ENCODE measurements at regions not wholly inside any gene's neighbourhood (a gene's known extent, or its start where the extent isn't known, plus 50 kb on each side); places are given as distances from the start of the nearest gene placed in this dataset.

DNA sequence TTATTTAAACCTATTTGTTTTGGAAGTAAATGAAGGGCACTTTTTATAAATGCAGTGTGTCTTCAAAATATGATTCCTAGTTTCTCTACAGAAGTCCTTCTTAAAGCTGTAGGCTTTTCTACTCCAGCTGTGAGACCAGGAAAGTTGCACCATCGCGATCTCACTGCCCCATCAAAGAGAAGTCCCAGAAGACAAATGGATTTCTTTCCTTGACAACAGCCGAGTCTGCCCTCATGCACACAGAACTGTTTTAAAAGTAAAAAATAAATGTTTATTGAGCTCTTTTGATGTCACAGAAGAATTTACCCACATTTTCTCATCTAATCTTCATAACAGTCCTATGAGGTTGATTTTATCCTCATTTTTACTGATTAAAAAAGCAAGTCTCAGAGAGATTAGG, 324.4 kb upstream of the NT5E start:
- no peaks in the 10 kb centered on the region for H3K4me1 ChIP-seq (ENCODE audit: control insufficient read depth, insufficient read depth, low read length, poor library complexity, severe bottlenecking)
- no peaks in the 10 kb centered on the region for H3K36me3 ChIP-seq (ENCODE audit: control insufficient read depth, insufficient read depth, low read length)
- Mint-ChIP-seq H3K4me3 (no peak overlapping the region), H3K9me3 (peaks cover 0 to 7% (median 1%) of the 10 kb centered on the region in 7 donors), H3K27ac (no peak overlapping the region), H3K36me3 (no peaks in the 10 kb centered on the region), H3K27me3 (no peaks in the 10 kb centered on the region), H3K4me1 (no peaks in the 10 kb centered on the region)
- H3K27me3 ChIP-seq (ENCODE audit: control insufficient read depth, insufficient read depth, low read length): no peaks in the 10 kb centered on the region
- H3K9me3 ChIP-seq (ENCODE audit: control insufficient read depth in 2 of 2, low read length in 2 of 2): no peaks in the 10 kb centered on the region
- ATAC-seq (ENCODE audit: low read depth in 2 of 2) (no peak), DNase-seq (no peak)
- no peak overlapping the region for H3K27ac ChIP-seq (ENCODE audit: insufficient read depth, low read length, poor library complexity, severe bottlenecking)
- no peak overlapping the region for H3K4me3 ChIP-seq (ENCODE audit: low read depth, low read length)

DNA sequence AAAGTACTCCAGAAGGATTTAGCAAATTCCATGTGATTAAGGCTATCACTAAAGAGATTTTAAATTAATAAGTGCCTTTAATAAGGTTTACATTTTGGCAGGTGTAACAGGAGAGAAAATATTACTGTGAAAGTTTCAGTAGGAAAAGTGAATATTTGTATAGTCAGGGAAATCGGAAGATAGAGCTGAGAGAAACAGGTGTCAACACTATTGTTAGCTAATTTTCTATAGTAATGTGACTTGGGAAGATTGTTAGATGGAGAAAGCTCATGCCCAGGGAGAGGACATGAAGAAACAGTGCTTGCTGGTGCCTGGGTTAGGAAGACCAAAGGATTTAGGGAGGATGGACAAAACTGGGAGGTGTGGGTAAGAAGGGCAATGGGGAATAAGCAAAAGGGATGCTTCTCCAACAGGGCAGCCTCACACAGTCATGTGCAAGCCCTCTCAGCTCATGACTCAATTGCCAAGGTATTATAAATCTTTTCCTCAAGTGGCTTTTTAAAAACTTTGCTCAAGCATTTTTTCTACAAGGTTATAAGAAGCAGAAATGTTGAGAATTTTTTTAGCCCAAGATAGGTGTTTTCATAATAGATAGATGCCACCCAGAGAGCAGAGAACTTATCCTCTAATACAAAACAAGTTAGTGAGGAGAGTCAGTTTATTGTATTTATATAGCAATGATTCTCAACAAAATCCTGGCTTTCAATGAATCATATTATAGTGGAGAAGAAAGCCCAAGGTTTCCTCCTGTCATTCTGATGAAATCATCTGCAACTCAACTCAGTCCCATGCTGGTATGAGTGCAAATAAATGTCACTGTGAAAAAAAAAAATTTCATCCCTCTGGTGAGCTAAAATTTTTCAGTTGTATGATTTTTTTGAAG, 325.2 kb upstream of the NT5E start:
- no peak overlapping the region for H3K27ac Mint-ChIP-seq
- H3K27me3 Mint-ChIP-seq: no peaks in the 10 kb centered on the region
- H3K4me1 Mint-ChIP-seq: no peaks in the 10 kb centered on the region
- H3K9me3 Mint-ChIP-seq: peaks cover 0 to 7% (median 2%) of the 10 kb centered on the region in 7 donors
- H3K36me3 Mint-ChIP-seq: no peaks in the 10 kb centered on the region
- no peak overlapping the region for H3K27ac ChIP-seq (ENCODE audit: insufficient read depth, low read length, poor library complexity, severe bottlenecking)
- H3K27me3 ChIP-seq (ENCODE audit: control insufficient read depth, insufficient read depth, low read length): no peaks in the 10 kb centered on the region
- no peaks in the 10 kb centered on the region for H3K36me3 ChIP-seq (ENCODE audit: control insufficient read depth, insufficient read depth, low read length)
- DNase-seq: no peak
- H3K4me1 ChIP-seq (ENCODE audit: control insufficient read depth, insufficient read depth, low read length, poor library complexity, severe bottlenecking): no peaks in the 10 kb centered on the region
- H3K4me3 ChIP-seq (ENCODE audit: low read depth, low read length): no peak overlapping the region
- no peak for ATAC-seq (ENCODE audit: low read depth in 2 of 2)
- H3K9me3 ChIP-seq (ENCODE audit: control insufficient read depth in 2 of 2, low read length in 2 of 2): no peaks in the 10 kb centered on the region
- no peak overlapping the region for H3K4me3 Mint-ChIP-seq

DNA sequence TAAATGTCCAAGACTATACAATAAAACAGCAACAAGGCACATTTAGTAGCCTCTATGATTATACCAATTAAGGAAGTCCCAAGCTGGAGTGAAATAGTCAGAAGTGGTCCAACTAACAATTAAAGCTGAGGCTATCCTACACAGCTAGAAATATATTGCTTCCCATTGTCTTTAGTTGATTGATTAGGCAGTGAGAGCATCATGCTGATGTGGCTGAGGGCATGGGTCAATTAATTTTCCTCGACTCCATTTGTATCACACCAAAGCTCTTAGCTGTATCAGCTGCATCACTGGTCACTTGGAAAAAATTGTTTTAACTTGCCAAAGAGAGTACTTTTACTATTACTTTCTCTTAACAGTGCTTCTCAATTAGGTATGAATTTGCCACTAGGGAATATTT, 328.7 kb upstream of the NT5E start:
- H3K9me3 ChIP-seq (ENCODE audit: control insufficient read depth in 2 of 2, low read length in 2 of 2): no peaks in the 10 kb centered on the region
- Mint-ChIP-seq H3K27me3 (no peaks in the 10 kb centered on the region), H3K9me3 (peaks cover 0 to 5% (median 3%) of the 10 kb centered on the region in 7 donors), H3K36me3 (no peaks in the 10 kb centered on the region), H3K27ac (no peak overlapping the region), H3K4me1 (no peaks in the 10 kb centered on the region), H3K4me3 (no peak overlapping the region)
- H3K4me1 ChIP-seq (ENCODE audit: control insufficient read depth, insufficient read depth, low read length, poor library complexity, severe bottlenecking): no peaks in the 10 kb centered on the region
- H3K27ac ChIP-seq (ENCODE audit: insufficient read depth, low read length, poor library complexity, severe bottlenecking): no peak overlapping the region
- ATAC-seq (ENCODE audit: low read depth in 2 of 2) (no peak), DNase-seq (no peak)
- no peak overlapping the region for H3K4me3 ChIP-seq (ENCODE audit: low read depth, low read length)
- no peaks in the 10 kb centered on the region for H3K27me3 ChIP-seq (ENCODE audit: control insufficient read depth, insufficient read depth, low read length)
- no peaks in the 10 kb centered on the region for H3K36me3 ChIP-seq (ENCODE audit: control insufficient read depth, insufficient read depth, low read length)

DNA sequence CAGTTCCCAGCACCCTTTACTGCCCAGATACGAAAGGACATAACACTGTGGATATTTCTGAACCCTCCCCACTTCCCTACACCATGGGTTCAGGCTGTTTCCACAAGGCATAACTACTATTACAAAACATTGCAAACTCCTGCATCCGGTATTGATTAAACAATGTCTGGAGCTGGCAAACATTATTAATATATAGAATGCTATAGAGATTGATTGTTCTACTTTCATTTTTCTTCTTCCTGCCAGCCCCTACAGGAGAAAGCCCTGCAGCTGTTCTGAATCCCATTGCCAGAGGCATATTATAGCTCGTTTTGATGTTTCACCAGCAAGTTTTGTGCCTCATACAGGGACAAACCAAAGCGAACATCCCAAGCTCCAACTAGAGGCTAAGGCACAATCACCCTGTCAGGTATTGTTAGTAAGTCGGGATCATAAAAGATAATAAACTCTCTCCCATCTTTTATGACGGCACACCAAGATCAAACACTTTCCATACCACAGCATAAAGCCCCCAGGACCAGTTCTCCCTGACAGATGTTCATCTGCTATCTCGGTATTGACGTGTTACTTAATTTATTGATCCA, 331.1 kb upstream of the NT5E start:
- Histone ChIP-seq H3K9me3 (ENCODE audit: control insufficient read depth in 2 of 2, low read length in 2 of 2) (no peaks in the 10 kb centered on the region), H3K4me3 (ENCODE audit: low read depth, low read length) (no peak overlapping the region), H3K27ac (ENCODE audit: insufficient read depth, low read length, poor library complexity, severe bottlenecking) (no peak overlapping the region), H3K36me3 (ENCODE audit: control insufficient read depth, insufficient read depth, low read length) (no peaks in the 10 kb centered on the region), H3K27me3 (ENCODE audit: control insufficient read depth, insufficient read depth, low read length) (no peaks in the 10 kb centered on the region), H3K4me1 (ENCODE audit: control insufficient read depth, insufficient read depth, low read length, poor library complexity, severe bottlenecking) (no peaks in the 10 kb centered on the region)
- no peak for DNase-seq
- Mint-ChIP-seq H3K4me3 (no peak overlapping the region), H3K36me3 (no peaks in the 10 kb centered on the region), H3K27ac (no peak overlapping the region), H3K27me3 (no peaks in the 10 kb centered on the region), H3K9me3 (peaks cover 0 to 5% (median 3%) of the 10 kb centered on the region in 7 donors), H3K4me1 (no peaks in the 10 kb centered on the region)
- ATAC-seq (ENCODE audit: low read depth in 2 of 2): no peak

DNA sequence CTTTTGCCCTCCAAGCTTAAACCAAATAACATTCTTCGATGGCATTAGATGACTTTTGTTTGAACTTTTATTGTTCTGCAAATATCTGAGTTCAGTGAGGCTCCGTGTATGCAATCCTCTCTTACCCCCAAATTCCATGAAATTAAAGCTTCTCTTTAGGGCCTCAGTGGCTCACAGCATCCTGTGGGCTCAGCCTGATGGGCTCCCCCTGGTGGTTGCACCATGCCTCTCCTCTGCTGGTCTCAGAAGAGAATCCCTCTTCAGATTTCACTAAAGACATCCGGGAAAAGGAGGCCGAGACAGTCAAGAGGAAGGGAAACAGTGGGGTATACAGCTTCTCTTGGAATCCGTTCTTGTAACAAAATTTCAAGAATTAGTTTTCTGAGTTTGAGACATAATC, 331.6 kb upstream of the NT5E start:
- H3K27me3 Mint-ChIP-seq: no peaks in the 10 kb centered on the region
- no peak overlapping the region for H3K4me3 ChIP-seq (ENCODE audit: low read depth, low read length)

GRCh38 chr6:85116475-85116874, 333.4 kb upstream of the NT5E start:
- Mint-ChIP-seq H3K4me1 (no peaks in the 10 kb centered on the region), H3K36me3 (no peaks in the 10 kb centered on the region), H3K9me3 (peaks cover 0 to 3% (median 0%) of the 10 kb centered on the region in 7 donors), H3K4me3 (no peak overlapping the region), H3K27me3 (no peaks in the 10 kb centered on the region), H3K27ac (no peak overlapping the region)
- Histone ChIP-seq H3K36me3 (ENCODE audit: control insufficient read depth, insufficient read depth, low read length) (no peaks in the 10 kb centered on the region), H3K9me3 (ENCODE audit: control insufficient read depth in 2 of 2, low read length in 2 of 2) (no peaks in the 10 kb centered on the region), H3K4me1 (ENCODE audit: control insufficient read depth, insufficient read depth, low read length, poor library complexity, severe bottlenecking) (no peaks in the 10 kb centered on the region), H3K27me3 (ENCODE audit: control insufficient read depth, insufficient read depth, low read length) (no peaks in the 10 kb centered on the region), H3K27ac (ENCODE audit: insufficient read depth, low read length, poor library complexity, severe bottlenecking) (no peak overlapping the region), H3K4me3 (ENCODE audit: low read depth, low read length) (no peak overlapping the region)
- no peak for ATAC-seq (ENCODE audit: low read depth in 2 of 2)
- DNase-seq: no peak

More for the DNA sequence above, 331.6 kb upstream of the NT5E start:
- no peak overlapping the region for H3K27ac ChIP-seq (ENCODE audit: insufficient read depth, low read length, poor library complexity, severe bottlenecking)
- H3K27ac Mint-ChIP-seq: no peak overlapping the region
- no peaks in the 10 kb centered on the region for H3K27me3 ChIP-seq (ENCODE audit: control insufficient read depth, insufficient read depth, low read length)
- H3K36me3 Mint-ChIP-seq: no peaks in the 10 kb centered on the region
- DNase-seq (no peak), ATAC-seq (ENCODE audit: low read depth in 2 of 2) (no peak)
- no peak overlapping the region for H3K4me3 Mint-ChIP-seq
- no peaks in the 10 kb centered on the region for H3K4me1 ChIP-seq (ENCODE audit: control insufficient read depth, insufficient read depth, low read length, poor library complexity, severe bottlenecking)
- no peaks in the 10 kb centered on the region for H3K4me1 Mint-ChIP-seq
- no peaks in the 10 kb centered on the region for H3K9me3 ChIP-seq (ENCODE audit: control insufficient read depth in 2 of 2, low read length in 2 of 2)
- no peaks in the 10 kb centered on the region for H3K36me3 ChIP-seq (ENCODE audit: control insufficient read depth, insufficient read depth, low read length)
- H3K9me3 Mint-ChIP-seq: peaks cover 0 to 5% (median 3%) of the 10 kb centered on the region in 7 donors

- no peak overlapping the region for H3K4me3 ChIP-seq (ENCODE audit: low read depth, low read length)
- DNase-seq (no peak), ATAC-seq (ENCODE audit: low read depth in 2 of 2) (no peak)
- H3K4me1 ChIP-seq (ENCODE audit: control insufficient read depth, insufficient read depth, low read length, poor library complexity, severe bottlenecking): no peaks in the 10 kb centered on the region
- H3K9me3 ChIP-seq (ENCODE audit: control insufficient read depth in 2 of 2, low read length in 2 of 2): no peaks in the 10 kb centered on the region
- H3K36me3 Mint-ChIP-seq: no peaks in the 10 kb centered on the region
- no peaks in the 10 kb centered on the region for H3K27me3 ChIP-seq (ENCODE audit: control insufficient read depth, insufficient read depth, low read length)
- no peak overlapping the region for H3K27ac ChIP-seq (ENCODE audit: insufficient read depth, low read length, poor library complexity, severe bottlenecking)
- H3K4me3 Mint-ChIP-seq: no peak overlapping the region
- no peaks in the 10 kb centered on the region for H3K36me3 ChIP-seq (ENCODE audit: control insufficient read depth, insufficient read depth, low read length)
- H3K27ac Mint-ChIP-seq: no peak overlapping the region
- H3K27me3 Mint-ChIP-seq: no peaks in the 10 kb centered on the region
- no peaks in the 10 kb centered on the region for H3K4me1 Mint-ChIP-seq
- H3K9me3 Mint-ChIP-seq: peaks cover 0 to 3% (median 0%) of the 10 kb centered on the region in 7 donors
Measured at GRCh38 chr6:85115876-85116275, 334.0 kb upstream of the NT5E start.

- Histone ChIP-seq H3K4me1 (ENCODE audit: control insufficient read depth, insufficient read depth, low read length, poor library complexity, severe bottlenecking) (no peaks in the 10 kb centered on the region), H3K4me3 (ENCODE audit: low read depth, low read length) (no peak overlapping the region), H3K27me3 (ENCODE audit: control insufficient read depth, insufficient read depth, low read length) (no peaks in the 10 kb centered on the region), H3K27ac (ENCODE audit: insufficient read depth, low read length, poor library complexity, severe bottlenecking) (no peak overlapping the region), H3K36me3 (ENCODE audit: control insufficient read depth, insufficient read depth, low read length) (no peaks in the 10 kb centered on the region), H3K9me3 (ENCODE audit: control insufficient read depth in 2 of 2, low read length in 2 of 2) (no peaks in the 10 kb centered on the region)
- no peak overlapping the region for H3K27ac Mint-ChIP-seq
- DNase-seq: no peak
- ATAC-seq (ENCODE audit: low read depth in 2 of 2): no peak
- peaks cover 0 to 3% (median 0%) of the 10 kb centered on the region in 7 donors for H3K9me3 Mint-ChIP-seq
- no peaks in the 10 kb centered on the region for H3K27me3 Mint-ChIP-seq
- H3K4me3 Mint-ChIP-seq: no peak overlapping the region
- H3K4me1 Mint-ChIP-seq: no peaks in the 10 kb centered on the region
- H3K36me3 Mint-ChIP-seq: no peaks in the 10 kb centered on the region
Measured at GRCh38 chr6:85115376-85115775, 334.5 kb upstream of the NT5E start.

Measured in CD4-positive, CD25-positive, alpha-beta regulatory T cell (primary cell).